HepG2 (cell line): ENCODE measurements at regions not wholly inside any gene's neighbourhood (a gene's known extent, or its start where the extent isn't known, plus 50 kb on each side); places are given as distances from the start of the nearest gene placed in this dataset.

ENCODE experiments used
- ATAC-seq: fragments of 200-7000 bp; cut with Tn5 transposase; 3 replicates; pipeline ENCODE4 v1.9.1; 2020; ENCODE audit warnings: mild to moderate bottlenecking, moderate library complexity
- BruUV-seq: library from RNA; stranded (reverse); fragments of 400-500 nt; replicated peaks from 2 replicates; lab custom pipeline; 2021; lab: Mats Ljungman, UMichigan
- CTCF ChIA-PET: fragments of 300-600 bp; formaldehyde crosslinking; extraction: SDS; loops from one replicate; lab custom pipeline; 2021; ENCODE audit warnings: low total read pairs, inconsistent platforms, low intra/inter-chr PET ratio; lab: Yijun Ruan, JAX
- POLR2A ChIA-PET: fragments of 350-600 bp; sonication (Branson Sonifier 250); formaldehyde crosslinking; loops from one replicate; lab custom pipeline; 2020; ENCODE audit warnings: antibody characterized with exemption, inconsistent platforms; lab: Yijun Ruan, JAX
- DNase-seq: peaks from one replicate; pipeline ENCODE4 v3.0.0-alpha.2; 2015; ENCODE audit warnings: low spot score
- FAIRE-seq: peaks from 3 replicates; lab custom pipeline; 2011; peaks lifted over from hg19 to GRCh38; lab: Jason Lieb, UNC
- H2AFZ ChIP-seq: one replicate; pipeline ENCODE4 v1.6.1; 2011; ENCODE audit warnings: low read length, inconsistent platforms
- H3K27ac ChIP-seq: fragments of 300-600 bp; 3 replicates; pipeline ENCODE4 v1.8.0; 2011; ENCODE audit warnings: mixed run types, mild to moderate bottlenecking, mixed read lengths, low read length, inconsistent platforms; ENCODE audit not compliant: insufficient read depth; ENCODE audit errors: extremely low read length
- H3K27me3 ChIP-seq, 2 experiments: fragments of 200-600 bp in 1 of 2; 2 replicates in 1 of 2; 3 replicates in 1 of 2; pipeline versions ENCODE4 v1.6.0 to v1.8.0; 2011; ENCODE audit warnings: low read length in 2 of 2, mild to moderate bottlenecking in 2 of 2, moderate library complexity in 2 of 2, inconsistent platforms in 1 of 2; ENCODE audit not compliant: insufficient read depth in 2 of 2, control insufficient read depth in 1 of 2
- H3K36me3 ChIP-seq, 2 experiments: fragments of 200-600 bp in 1 of 2; replicated peaks in 1 of 2; 2 replicates in 1 of 2; 3 replicates in 1 of 2; pipeline versions ENCODE4 v1.5.1 to v1.8.0; 2011; ENCODE audit warnings: low read length in 2 of 2, inconsistent platforms in 1 of 2; ENCODE audit not compliant: insufficient read depth in 2 of 2, control insufficient read depth in 1 of 2
- H3K4me1 ChIP-seq: 2 replicates; pipeline ENCODE4 v1.5.1; 2012; ENCODE audit warnings: low read length, inconsistent platforms; ENCODE audit not compliant: insufficient read depth
- H3K4me2 ChIP-seq: 2 replicates; pipeline ENCODE4 v1.6.0; 2011; ENCODE audit warnings: low read depth, low read length, inconsistent platforms
- H3K4me3 ChIP-seq, 3 experiments: fragments of 200-600 bp in 1 of 3; sonication (generic), shearing (Covaris generic) in 1 of 3; replicated peaks in 1 of 3; 2 replicates each; pipeline ENCODE4 v1.5.1; 2011 to 2016; ENCODE audit warnings: low read length in 3 of 3, inconsistent platforms in 2 of 3, low read depth in 2 of 3, mild to moderate bottlenecking in 2 of 3, control low read depth in 1 of 3, mixed read lengths in 1 of 3; ENCODE audit not compliant: insufficient read depth in 1 of 3
- H3K79me2 ChIP-seq: one replicate; pipeline ENCODE4 v1.6.1; 2011; ENCODE audit warnings: low read length, inconsistent platforms; ENCODE audit not compliant: insufficient read depth
- H3K9ac ChIP-seq: 2 replicates; pipeline ENCODE4 v1.6.0; 2011; ENCODE audit warnings: mild to moderate bottlenecking, low read depth, low read length, inconsistent platforms; ENCODE audit not compliant: insufficient read depth
- H3K9me3 ChIP-seq: 2 replicates; pipeline ENCODE4 v1.5.1; 2012; ENCODE audit warnings: mild to moderate bottlenecking, low read length
- H4K20me1 ChIP-seq: 2 replicates; pipeline ENCODE4 v1.6.0; 2011; ENCODE audit warnings: inconsistent platforms, mild to moderate bottlenecking, low read length, moderate library complexity; ENCODE audit not compliant: insufficient read depth
- HDAC6 ChIP-seq: fragments of 200-600 bp; sonication (generic); IDR thresholded peaks from 2 replicates; pipeline ENCODE4 v1.7.0; 2017; ENCODE audit warnings: mild to moderate bottlenecking, antibody characterized with exemption, low read length, low read depth
- KLF16 ChIP-seq, 2 experiments: sonication (generic) in 1 of 2; formaldehyde crosslinking in 1 of 2; IDR thresholded peaks; 2 replicates each; pipeline versions ENCODE4 v1.6.1 to v1.8.0; 2016 to 2023; ENCODE audit warnings: missing genetic modification reagents in 2 of 2, missing compliant biosample characterization in 1 of 2
- SKI ChIP-seq: fragments of 450-650 bp; IDR thresholded peaks from one replicate; pipeline ENCODE4 v1.6.1; 2018; ENCODE audit warnings: mild to moderate bottlenecking; ENCODE audit not compliant: partially characterized antibody
- THAP11 ChIP-seq: IDR thresholded peaks from 2 replicates; pipeline ENCODE4 v1.6.1; 2016; ENCODE audit warnings: missing biosample characterization, missing genetic modification reagents
- ZNF382 ChIP-seq: sonication (generic); formaldehyde crosslinking; IDR thresholded peaks from 2 replicates; pipeline ENCODE4 v1.5.0; 2020; ENCODE audit warnings: missing genetic modification reagents, mild to moderate bottlenecking, borderline replicate concordance
- ZNF484 ChIP-seq: sonication (generic); formaldehyde crosslinking; IDR thresholded peaks from 2 replicates; pipeline ENCODE4 v1.5.1; 2020; ENCODE audit warnings: mild to moderate bottlenecking, low read depth, missing genetic modification reagents, borderline replicate concordance
- ZNF547 ChIP-seq: sonication (generic); formaldehyde crosslinking; IDR thresholded peaks from 2 replicates; pipeline ENCODE4 v1.5.1; 2020; ENCODE audit warnings: mild to moderate bottlenecking, missing genetic modification reagents
- ZNF746 ChIP-seq: sonication (generic); formaldehyde crosslinking; IDR thresholded peaks from 2 replicates; pipeline ENCODE4 v1.8.0; 2022; ENCODE audit warnings: mild to moderate bottlenecking, missing genetic modification reagents
- WGBS: methylation state at CpG from one replicate; pipeline ENCODE4 v1.1.6; 2017; ENCODE audit warnings: low lambda C conversion rate; 5-methylcytosine and 5-hydroxymethylcytosine counted together
- in situ Hi-C: cut with HindIII; loops from 2 replicates; pipeline ENCODE4 v1.10.0; 2017; ENCODE audit warnings: low pct_unique_long_range_greater_than_20kb; ENCODE audit not compliant: extremely low pct_ligation_motif_present
- intact Hi-C: fragments of 100-400 bp; cut with micrococcal nuclease; formaldehyde crosslinking; loops from one replicate; pipeline ENCODE4 v1.10.0; 2022; ENCODE audit not compliant: unreplicated experiment
- TF ChIP-seq, protein P1 (sequence below): sonication (generic); formaldehyde crosslinking; IDR thresholded peaks from 2 replicates; pipeline ENCODE4 v1.4.0; 2020; ENCODE audit warnings: missing genetic modification reagents, borderline replicate concordance

DNA sequence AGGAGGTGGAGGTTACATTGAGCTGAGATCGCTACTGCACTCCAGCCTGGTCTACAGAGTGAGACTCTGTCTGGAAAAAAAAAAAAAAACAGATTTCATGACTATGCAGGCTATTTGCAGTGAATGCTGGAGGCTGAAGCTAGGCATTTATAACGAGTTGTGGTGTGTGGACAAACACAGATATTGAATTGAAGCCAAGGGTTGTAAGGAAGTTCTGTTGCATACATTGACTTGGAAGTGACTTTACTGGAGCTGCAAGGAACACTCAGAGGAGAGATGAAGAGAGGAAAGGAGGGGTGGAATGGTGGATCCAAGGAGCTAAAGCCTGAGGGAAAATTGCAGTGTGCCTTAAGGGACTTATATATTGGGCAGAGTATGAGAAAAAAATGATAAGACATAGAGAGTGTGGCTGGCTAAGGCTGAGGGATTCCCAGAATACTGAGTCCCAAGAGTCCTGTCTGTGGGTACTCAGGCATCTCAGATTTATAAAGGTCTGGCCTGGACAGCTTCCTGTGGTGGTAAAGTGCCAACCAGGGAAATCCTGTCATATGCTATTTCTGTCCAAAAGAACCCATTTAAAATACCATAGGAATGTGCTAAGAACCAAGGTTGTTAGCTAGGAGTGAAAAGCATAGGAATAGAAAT is 87.8 kb upstream of the GUCY1A1 start:
- Histone ChIP-seq H2AFZ (no peak overlapping the region), H3K36me3 (no peaks in the 10 kb centered on the region), H3K4me3 (no peak overlapping the region), H3K79me2 (no peaks in the 10 kb centered on the region), H4K20me1 (no peaks in the 10 kb centered on the region), H3K4me1 (no peaks in the 10 kb centered on the region), H3K9ac (no peak overlapping the region), H3K27me3 (no peaks in the 10 kb centered on the region), H3K9me3 (no peaks in the 10 kb centered on the region), H3K4me2 (no peak overlapping the region), H3K27ac (no peak overlapping the region)
- WGBS, result 2% methylated on average over 2 of the region's 2 CpGs
- no TSS peak for BruUV-seq
- POLR2A ChIA-PET, result no interaction called here
- CTCF ChIA-PET, result no interaction called here
- intact Hi-C loops, result no loop called here
- in situ Hi-C loops, result no loop called here
- TF ChIP-seq SKI (no peak), THAP11 (no peak), ZNF547 (CRISPR knock-in tag) (no peak), HDAC6 (no peak), ZNF746 (CRISPR knock-in tag) (no peak), KLF16 (CRISPR knock-in tag; IDR thresholded peaks at IDR 0.05) (no peak), ZNF484 (CRISPR knock-in tag) (no peak), ZNF382 (CRISPR knock-in tag) (no peak)
- TF ChIP-seq, protein P1, sequence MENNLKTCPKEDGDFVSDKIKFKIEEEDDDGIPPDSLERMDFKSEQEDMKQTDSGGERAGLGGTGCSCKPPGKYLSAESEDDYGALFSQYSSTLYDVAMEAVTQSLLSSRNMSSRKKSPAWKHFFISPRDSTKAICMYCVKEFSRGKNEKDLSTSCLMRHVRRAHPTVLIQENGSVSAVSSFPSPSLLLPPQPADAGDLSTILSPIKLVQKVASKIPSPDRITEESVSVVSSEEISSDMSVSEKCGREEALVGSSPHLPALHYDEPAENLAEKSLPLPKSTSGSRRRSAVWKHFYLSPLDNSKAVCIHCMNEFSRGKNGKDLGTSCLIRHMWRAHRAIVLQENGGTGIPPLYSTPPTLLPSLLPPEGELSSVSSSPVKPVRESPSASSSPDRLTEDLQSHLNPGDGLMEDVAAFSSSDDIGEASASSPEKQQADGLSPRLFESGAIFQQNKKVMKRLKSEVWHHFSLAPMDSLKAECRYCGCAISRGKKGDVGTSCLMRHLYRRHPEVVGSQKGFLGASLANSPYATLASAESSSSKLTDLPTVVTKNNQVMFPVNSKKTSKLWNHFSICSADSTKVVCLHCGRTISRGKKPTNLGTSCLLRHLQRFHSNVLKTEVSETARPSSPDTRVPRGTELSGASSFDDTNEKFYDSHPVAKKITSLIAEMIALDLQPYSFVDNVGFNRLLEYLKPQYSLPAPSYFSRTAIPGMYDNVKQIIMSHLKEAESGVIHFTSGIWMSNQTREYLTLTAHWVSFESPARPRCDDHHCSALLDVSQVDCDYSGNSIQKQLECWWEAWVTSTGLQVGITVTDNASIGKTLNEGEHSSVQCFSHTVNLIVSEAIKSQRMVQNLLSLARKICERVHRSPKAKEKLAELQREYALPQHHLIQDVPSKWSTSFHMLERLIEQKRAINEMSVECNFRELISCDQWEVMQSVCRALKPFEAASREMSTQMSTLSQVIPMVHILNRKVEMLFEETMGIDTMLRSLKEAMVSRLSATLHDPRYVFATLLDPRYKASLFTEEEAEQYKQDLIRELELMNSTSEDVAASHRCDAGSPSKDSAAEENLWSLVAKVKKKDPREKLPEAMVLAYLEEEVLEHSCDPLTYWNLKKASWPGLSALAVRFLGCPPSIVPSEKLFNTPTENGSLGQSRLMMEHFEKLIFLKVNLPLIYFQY (CRISPR knock-in tag), result no peak
- FAIRE-seq (no peak), DNase-seq (no peak), ATAC-seq (no peak)
